Muscle of back (tissue), 3 donors: ENCODE measurements at regions not wholly inside any gene's neighbourhood (a gene's known extent, or its start where the extent isn't known, plus 50 kb on each side); places are given as distances from the start of the nearest gene placed in this dataset.

Experiments
- DNase-seq, 3 donors: peaks; one replicate each; pipeline versions ENCODE4 v3.0.0 to v3.0.0-alpha.2; 2013

- no peak for DNase-seq
Measured at GRCh38 chr4:63814171-63814964, 594.9 kb downstream of the TECRL start.

- no peak for DNase-seq
Measured at GRCh38 chr4:63799166-63799565, 610.1 kb downstream of the TECRL start.

GRCh38 chr4:63795301-63795700 lies 613.9 kb downstream of the TECRL start:
- DNase-seq, result no peak

- DNase-seq, result no peak
Measured at GRCh38 chr4:63790377-63790776, 618.9 kb downstream of the TECRL start.

GRCh38 chr4:63788271-63788670 lies 621.0 kb downstream of the TECRL start:
- no peak for DNase-seq

- no peak for DNase-seq
Measured at GRCh38 chr4:63787326-63787725, 621.9 kb downstream of the TECRL start.

GRCh38 chr4:63786171-63786570 lies 623.1 kb downstream of the TECRL start:
- no peak for DNase-seq

GRCh38 chr4:63784822-63785221 lies 624.4 kb downstream of the TECRL start:
- DNase-seq, result no peak

- no peak for DNase-seq
Measured at GRCh38 chr4:63777601-63778000, 631.6 kb downstream of the TECRL start.

GRCh38 chr4:63764400-63764799 lies 644.9 kb downstream of the TECRL start:
- no peak for DNase-seq

- no peak for DNase-seq
Measured at GRCh38 chr4:63757929-63758328, 651.3 kb downstream of the TECRL start.

GRCh38 chr4:63742882-63743281 lies 666.4 kb downstream of the TECRL start:
- DNase-seq, result no peak

- DNase-seq, result no peak
Measured at GRCh38 chr4:63729519-63729918, 679.7 kb downstream of the TECRL start.

- peak in 1 of 3 donors; percentile 2 for DNase-seq
Measured at GRCh38 chr4:63728480-63729177, 680.6 kb downstream of the TECRL start.

- DNase-seq, result peak; percentile 6 to 41 (median 8)
Measured at GRCh38 chr4:63717384-63717783, 691.9 kb downstream of the TECRL start.

GRCh38 chr4:63708661-63709060 lies 700.6 kb downstream of the TECRL start:
- DNase-seq, result no peak

- no peak for DNase-seq
Measured at GRCh38 chr4:63700569-63700968, 708.7 kb downstream of the TECRL start.

- DNase-seq, result no peak
Measured at GRCh38 chr4:63693321-63693720, 715.9 kb downstream of the TECRL start.

- DNase-seq, result no peak
Measured at GRCh38 chr4:63678358-63678931, 730.8 kb downstream of the TECRL start.

- no peak for DNase-seq
Measured at GRCh38 chr4:63670735-63671134, 738.5 kb downstream of the TECRL start.

- DNase-seq, result no peak
Measured at GRCh38 chr4:63663870-63664269, 745.4 kb downstream of the TECRL start.

GRCh38 chr4:63644396-63644795 lies 764.9 kb downstream of the TECRL start:
- DNase-seq, result no peak

- DNase-seq, result no peak
Measured at GRCh38 chr4:63637270-63637669, 772.0 kb downstream of the TECRL start.
